Activated T-helper 1 cell treated with anti-CD3 and anti-CD28 coated beads, Interleukin-12 subunit alpha, Interleukin-12 subunit beta, Interleukin-2, Interleukin-4 antibody, amounts not matched to agents 30 ng/mL and 10 ng/mL and 1 ng/mL, durations not matched to agents 14 hours and 24 hours and 36 hours (primary cell): ENCODE measurements at regions not wholly inside any gene's neighbourhood (a gene's known extent, or its start where the extent isn't known, plus 50 kb on each side); places are given as distances from the start of the nearest gene placed in this dataset.

Experiments used
- DNase-seq: peaks from one replicate; pipeline ENCODE4 v3.0.0; 2021; ENCODE audit warnings: low spot score
- H3K27ac Mint-ChIP-seq: one replicate; pipeline ENCODE4 v1.8.0; 2021; ENCODE audit warnings: mild to moderate bottlenecking, mixed read lengths
- H3K27me3 Mint-ChIP-seq: one replicate; pipeline ENCODE4 v1.8.0; 2022; ENCODE audit warnings: mild to moderate bottlenecking, moderate library complexity, mixed read lengths; ENCODE audit not compliant: insufficient read depth
- H3K36me3 Mint-ChIP-seq: one replicate; pipeline ENCODE4 v1.8.0; 2021; ENCODE audit warnings: low read depth, mixed read lengths
- H3K4me1 Mint-ChIP-seq: one replicate; pipeline ENCODE4 v1.8.0; 2021; ENCODE audit warnings: low read depth, mixed read lengths
- H3K4me3 Mint-ChIP-seq: one replicate; pipeline ENCODE4 v1.8.0; 2021; ENCODE audit warnings: mild to moderate bottlenecking, moderate library complexity, mixed read lengths
- H3K9me3 Mint-ChIP-seq: one replicate; pipeline ENCODE4 v1.8.0; 2021; ENCODE audit warnings: mixed read lengths
- intact Hi-C: fragments of 100-400 bp; cut with micrococcal nuclease; formaldehyde crosslinking; loops from one replicate; pipeline ENCODE4 v1.15.1; 2024

- H3K9me3 Mint-ChIP-seq = no peaks in the 10 kb centered on the region
- H3K4me3 Mint-ChIP-seq = no peak overlapping the region
- no peaks in the 10 kb centered on the region for H3K4me1 Mint-ChIP-seq
- intact Hi-C loops = no loop called here
- DNase-seq = no peak
- H3K27me3 Mint-ChIP-seq = no peaks in the 10 kb centered on the region
- no peaks in the 10 kb centered on the region for H3K36me3 Mint-ChIP-seq
- no peak overlapping the region for H3K27ac Mint-ChIP-seq
These were observed 678.2 kb downstream of the ADGRL2 start for GRCh38 chr1:82478916-82479315.

- H3K27me3 Mint-ChIP-seq = no peaks in the 10 kb centered on the region
- no peaks in the 10 kb centered on the region for H3K4me1 Mint-ChIP-seq
- no peak overlapping the region for H3K4me3 Mint-ChIP-seq
- no peak overlapping the region for H3K27ac Mint-ChIP-seq
- intact Hi-C loops = no loop called here
- H3K36me3 Mint-ChIP-seq = no peaks in the 10 kb centered on the region
- peaks cover 5% of the 10 kb centered on the region for H3K9me3 Mint-ChIP-seq
- DNase-seq = no peak
These were observed 671.9 kb downstream of the ADGRL2 start for GRCh38 chr1:82472489-82473131.

- Mint-ChIP-seq H3K27ac (no peak overlapping the region), H3K4me3 (no peak overlapping the region), H3K27me3 (no peaks in the 10 kb centered on the region), H3K36me3 (no peaks in the 10 kb centered on the region), H3K4me1 (no peaks in the 10 kb centered on the region), H3K9me3 (no peaks in the 10 kb centered on the region)
- no peak for DNase-seq
- intact Hi-C loops = no loop called here
These were observed 666.2 kb downstream of the ADGRL2 start for GRCh38 chr1:82466891-82467290.

DNA sequence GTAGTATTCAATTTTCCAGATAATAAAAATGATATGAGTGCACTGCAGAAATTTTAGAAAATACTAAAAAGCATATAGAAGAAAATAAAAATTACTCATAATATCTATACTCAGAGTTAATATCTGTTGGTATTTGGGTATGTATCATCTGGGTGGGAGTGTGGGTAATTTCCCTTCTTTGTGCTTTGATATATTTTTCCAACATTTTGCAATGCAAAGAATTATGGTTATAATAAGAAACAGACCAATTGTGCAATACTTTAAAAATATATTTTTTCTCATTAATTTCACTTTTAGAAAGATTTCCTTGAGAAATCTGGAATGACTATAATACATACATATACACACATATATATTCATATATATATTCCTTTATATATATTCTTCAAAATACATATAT lies 665.7 kb downstream of the ADGRL2 start:
- Mint-ChIP-seq H3K36me3 (no peaks in the 10 kb centered on the region), H3K27me3 (no peaks in the 10 kb centered on the region), H3K4me1 (no peaks in the 10 kb centered on the region), H3K27ac (no peak overlapping the region), H3K4me3 (no peak overlapping the region), H3K9me3 (no peaks in the 10 kb centered on the region)
- DNase-seq = no peak
- intact Hi-C loops = no loop called here

GRCh38 chr1:82465024-82465423 lies 664.3 kb downstream of the ADGRL2 start:
- Mint-ChIP-seq H3K27me3 (no peaks in the 10 kb centered on the region), H3K36me3 (no peaks in the 10 kb centered on the region), H3K4me3 (no peak overlapping the region), H3K27ac (no peak overlapping the region), H3K4me1 (no peaks in the 10 kb centered on the region), H3K9me3 (no peaks in the 10 kb centered on the region)
- DNase-seq = no peak
- intact Hi-C loops = no loop called here

- H3K9me3 Mint-ChIP-seq = no peaks in the 10 kb centered on the region
- no peak for DNase-seq
- no peak overlapping the region for H3K4me3 Mint-ChIP-seq
- intact Hi-C loops = no loop called here
- no peak overlapping the region for H3K27ac Mint-ChIP-seq
- H3K4me1 Mint-ChIP-seq = no peaks in the 10 kb centered on the region
- no peaks in the 10 kb centered on the region for H3K27me3 Mint-ChIP-seq
- H3K36me3 Mint-ChIP-seq = no peaks in the 10 kb centered on the region
These were observed 663.7 kb downstream of the ADGRL2 start for GRCh38 chr1:82464362-82465001.

DNA sequence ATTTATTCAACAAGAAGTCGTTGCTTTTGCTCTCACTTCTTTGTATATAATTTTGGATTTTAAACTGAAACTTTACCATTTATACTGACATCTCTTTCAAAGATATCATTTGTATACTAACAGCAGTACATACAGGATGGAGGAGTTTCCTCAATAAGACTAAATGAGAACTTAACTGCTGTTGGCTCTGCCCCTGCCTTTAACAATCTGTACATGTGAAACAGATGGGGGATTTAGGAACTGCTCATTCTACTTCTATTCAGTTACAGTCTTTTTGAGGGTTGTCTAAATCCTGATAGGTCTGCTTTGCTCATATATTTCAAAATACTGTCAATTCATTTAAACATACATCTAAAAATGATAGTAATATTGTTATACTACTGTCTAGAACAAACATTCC lies 663.2 kb downstream of the ADGRL2 start:
- DNase-seq = no peak
- Mint-ChIP-seq H3K27me3 (no peaks in the 10 kb centered on the region), H3K36me3 (no peaks in the 10 kb centered on the region), H3K4me3 (no peak overlapping the region), H3K9me3 (no peaks in the 10 kb centered on the region), H3K27ac (no peak overlapping the region), H3K4me1 (no peaks in the 10 kb centered on the region)
- intact Hi-C loops = no loop called here

DNA sequence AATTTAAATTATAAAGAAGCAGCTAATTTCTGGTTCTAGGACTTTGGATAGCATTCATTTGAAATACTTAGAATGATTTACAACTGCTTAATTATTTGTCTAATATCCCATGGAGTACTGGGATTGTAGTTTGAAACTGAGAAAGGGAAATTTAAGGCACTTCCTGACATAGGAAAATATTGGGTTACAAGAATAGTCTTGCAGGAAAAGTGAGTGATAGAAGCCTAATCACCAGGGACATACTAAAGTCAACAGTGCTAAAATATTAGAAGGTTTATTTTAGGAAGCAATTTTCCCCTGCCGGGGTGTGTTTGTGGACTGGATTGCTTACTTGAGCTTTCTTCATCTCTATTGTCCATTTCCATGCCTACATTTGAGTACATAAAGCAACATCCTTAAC lies 661.6 kb downstream of the ADGRL2 start:
- no peaks in the 10 kb centered on the region for H3K36me3 Mint-ChIP-seq
- no peaks in the 10 kb centered on the region for H3K27me3 Mint-ChIP-seq
- DNase-seq = no peak

GRCh38 chr1:82455342-82455741 lies 654.6 kb downstream of the ADGRL2 start:
- Mint-ChIP-seq H3K36me3 (no peaks in the 10 kb centered on the region), H3K4me1 (peaks cover 11% of the 10 kb centered on the region), H3K4me3 (no peak overlapping the region), H3K9me3 (peaks cover 9% of the 10 kb centered on the region), H3K27me3 (no peaks in the 10 kb centered on the region), H3K27ac (peak overlapping the region; percentile 9)
- intact Hi-C loops = no loop called here
- no peak for DNase-seq

More for the DNA sequence above, 661.6 kb downstream of the ADGRL2 start:
- H3K4me1 Mint-ChIP-seq = no peaks in the 10 kb centered on the region
- no peak overlapping the region for H3K27ac Mint-ChIP-seq
- H3K4me3 Mint-ChIP-seq = no peak overlapping the region
- intact Hi-C loops = no loop called here
- no peaks in the 10 kb centered on the region for H3K9me3 Mint-ChIP-seq

DNA sequence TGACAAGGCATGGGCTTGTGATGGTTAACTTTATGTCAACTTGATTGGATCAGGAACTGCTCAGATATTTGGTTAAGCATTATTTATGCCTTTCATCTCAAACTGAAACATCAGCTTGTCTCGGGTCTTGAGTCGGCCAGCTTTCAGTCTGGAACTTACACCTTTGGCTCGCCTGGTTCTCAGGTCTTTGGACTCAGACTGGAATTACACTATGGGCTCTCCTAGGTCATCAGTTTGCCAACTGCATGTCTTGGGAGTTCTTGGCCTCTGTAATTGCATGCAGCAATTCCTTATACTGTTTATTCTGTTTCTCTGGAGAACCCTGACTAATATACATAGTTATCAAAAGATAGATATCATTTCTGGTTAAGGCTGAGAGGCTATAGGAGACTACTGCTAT lies 653.7 kb downstream of the ADGRL2 start:
- peaks cover 1% of the 10 kb centered on the region for H3K36me3 Mint-ChIP-seq
- intact Hi-C loops = no loop called here
- H3K4me1 Mint-ChIP-seq = peaks cover 11% of the 10 kb centered on the region
- no peaks in the 10 kb centered on the region for H3K27me3 Mint-ChIP-seq
- no peak overlapping the region for H3K27ac Mint-ChIP-seq
- peaks cover 12% of the 10 kb centered on the region for H3K9me3 Mint-ChIP-seq
- DNase-seq = no peak
- H3K4me3 Mint-ChIP-seq = no peak overlapping the region

GRCh38 chr1:82453511-82454185 lies 652.9 kb downstream of the ADGRL2 start:
- peaks cover 11% of the 10 kb centered on the region for H3K4me1 Mint-ChIP-seq
- H3K4me3 Mint-ChIP-seq = no peak overlapping the region
- no peaks in the 10 kb centered on the region for H3K27me3 Mint-ChIP-seq
- no peak overlapping the region for H3K27ac Mint-ChIP-seq
- no peak for DNase-seq
- intact Hi-C loops = no loop called here
- peaks cover 1% of the 10 kb centered on the region for H3K36me3 Mint-ChIP-seq
- peaks cover 12% of the 10 kb centered on the region for H3K9me3 Mint-ChIP-seq

DNA sequence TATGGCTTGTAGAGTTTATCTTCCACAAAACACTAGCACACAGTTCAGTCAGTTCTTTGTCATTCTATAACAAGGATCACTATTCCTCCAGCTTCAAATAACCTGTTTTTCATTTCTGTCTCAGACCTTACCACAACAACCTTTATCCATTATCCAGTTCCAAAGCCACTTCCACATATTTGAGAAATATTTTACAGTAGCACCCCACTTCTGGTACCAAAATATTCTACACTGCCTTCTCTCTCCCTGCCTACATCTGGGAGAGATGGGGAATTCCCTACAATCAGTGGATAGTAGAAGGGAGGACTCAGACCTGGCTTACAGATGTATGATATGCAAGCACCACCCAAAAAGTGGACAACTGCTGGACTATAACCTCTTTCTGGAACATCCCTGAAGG lies 651.4 kb downstream of the ADGRL2 start:
- Mint-ChIP-seq H3K9me3 (peaks cover 12% of the 10 kb centered on the region), H3K27me3 (no peaks in the 10 kb centered on the region), H3K36me3 (peaks cover 1% of the 10 kb centered on the region), H3K4me1 (peaks cover 11% of the 10 kb centered on the region), H3K27ac (no peak overlapping the region), H3K4me3 (no peak overlapping the region)
- intact Hi-C loops = no loop called here
- no peak for DNase-seq

DNA sequence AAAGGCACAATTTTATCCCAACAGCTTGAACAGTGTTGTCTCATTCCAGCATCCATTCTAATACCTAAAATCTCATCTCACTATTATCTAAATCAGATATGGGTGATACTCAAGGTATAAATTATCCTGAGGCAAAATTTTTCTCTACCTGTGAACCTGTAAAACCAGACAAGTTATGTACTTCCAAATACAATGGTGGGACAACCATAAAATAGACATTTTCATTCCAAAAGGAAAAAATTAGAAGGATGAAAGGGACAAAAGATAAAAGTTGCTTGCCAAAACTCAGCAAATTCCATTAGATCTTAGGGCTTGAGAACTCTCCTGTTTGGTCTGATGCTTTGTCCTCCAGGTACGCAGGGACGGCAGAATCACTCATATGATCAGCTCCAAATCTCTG lies 650.5 kb downstream of the ADGRL2 start:
- Mint-ChIP-seq H3K4me3 (no peak overlapping the region), H3K36me3 (peaks cover 1% of the 10 kb centered on the region), H3K27ac (no peak overlapping the region), H3K27me3 (no peaks in the 10 kb centered on the region), H3K9me3 (peaks cover 12% of the 10 kb centered on the region), H3K4me1 (peaks cover 11% of the 10 kb centered on the region)
- no peak for DNase-seq
- intact Hi-C loops = no loop called here
